ENCODE measurements at regions not wholly inside any gene's neighbourhood (a gene's known extent, or its start where the extent isn't known, plus 50 kb on each side); places are given as distances from the start of the nearest gene placed in this dataset.

DNA sequence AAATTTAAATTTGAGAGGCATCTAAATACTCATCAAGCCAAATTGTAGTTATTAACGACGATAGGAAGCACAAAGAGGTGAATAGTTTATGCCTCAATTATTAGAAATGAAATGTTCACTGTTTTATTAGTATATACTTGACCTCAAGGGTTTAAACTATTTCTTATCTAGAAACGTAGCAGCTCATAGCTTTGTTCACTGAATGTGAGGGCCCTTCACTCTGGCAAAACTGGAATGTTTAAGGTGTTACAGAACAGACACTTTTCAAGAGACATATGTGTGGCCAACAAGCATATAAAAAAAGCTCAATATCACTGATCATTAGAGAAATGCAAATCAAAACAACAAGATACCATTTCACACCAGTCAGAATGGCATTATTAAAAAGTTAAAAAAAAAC lies 151.2 kb upstream of the KCNN2 start:
- no CpG with 5 or more reads among the region's 3 CpGs for WGBS (ENCODE audit: extremely low coverage, insufficient read length, low lambda C conversion rate)
- Histone ChIP-seq H2BK120ac (ENCODE audit: low read depth, low read length, poor library complexity, severe bottlenecking) (no peak overlapping the region), H2AK5ac (ENCODE audit: insufficient read length, low read length) (no peak overlapping the region), H3K4me1 (ENCODE audit: insufficient read depth, low read length) (no peaks in the 10 kb centered on the region), H3K79me2 (ENCODE audit: insufficient read depth, low read length) (no peaks in the 10 kb centered on the region), H3K18ac (ENCODE audit: insufficient read length, low read depth, low read length) (no peak overlapping the region), H3K27me3 (ENCODE audit: insufficient read depth, low read length) (no peaks in the 10 kb centered on the region), H3K56ac (ENCODE audit: insufficient read length, low read depth, low read length) (no peak overlapping the region), H4K91ac (ENCODE audit: insufficient read length, low read depth, low read length) (no peak overlapping the region), H3K9ac (ENCODE audit: extremely low read depth, insufficient read length, low read length) (no peak overlapping the region), H2BK15ac (ENCODE audit: low read depth, low read length) (no peak overlapping the region), H2BK12ac (ENCODE audit: insufficient read length, low read depth, low read length) (no peak overlapping the region), H2BK20ac (ENCODE audit: low read depth, low read length, poor library complexity, severe bottlenecking) (no peak overlapping the region), H4K8ac (replicated peaks; ENCODE audit: insufficient read length, low read depth, low read length) (no peak overlapping the region), H3K23ac (ENCODE audit: insufficient read length, low read depth, low read length) (no peak overlapping the region), H4K20me1 (ENCODE audit: control insufficient read depth, insufficient read depth, insufficient read length) (no peaks in the 10 kb centered on the region), H4K5ac (ENCODE audit: insufficient read length, low read depth, low read length) (no peak overlapping the region), H3K9me3 (ENCODE audit: control insufficient read depth, low read depth, low read length) (no peaks in the 10 kb centered on the region), H3K4ac (ENCODE audit: low read depth, low read length) (no peak overlapping the region), H3K23me2 (ENCODE audit: insufficient read length, low read depth, low read length, poor library complexity, severe bottlenecking) (no peaks in the 10 kb centered on the region), H2AFZ (ENCODE audit: low read length) (no peak overlapping the region), H3K14ac (ENCODE audit: insufficient read depth, low read length) (no peak overlapping the region), H3K27ac (ENCODE audit: insufficient read length, low read depth, low read length) (no peak overlapping the region), H3K4me2 (ENCODE audit: insufficient read depth, insufficient read length, low read length) (no peak overlapping the region), H3T11ph (ENCODE audit: low read length) (no peak overlapping the region), H2BK5ac (ENCODE audit: insufficient read length, low read length) (no peak overlapping the region), H3K79me1 (ENCODE audit: insufficient read depth, low read depth, low read length, poor library complexity, severe bottlenecking) (no peaks in the 10 kb centered on the region)
- TF ChIP-seq, protein P1, sequence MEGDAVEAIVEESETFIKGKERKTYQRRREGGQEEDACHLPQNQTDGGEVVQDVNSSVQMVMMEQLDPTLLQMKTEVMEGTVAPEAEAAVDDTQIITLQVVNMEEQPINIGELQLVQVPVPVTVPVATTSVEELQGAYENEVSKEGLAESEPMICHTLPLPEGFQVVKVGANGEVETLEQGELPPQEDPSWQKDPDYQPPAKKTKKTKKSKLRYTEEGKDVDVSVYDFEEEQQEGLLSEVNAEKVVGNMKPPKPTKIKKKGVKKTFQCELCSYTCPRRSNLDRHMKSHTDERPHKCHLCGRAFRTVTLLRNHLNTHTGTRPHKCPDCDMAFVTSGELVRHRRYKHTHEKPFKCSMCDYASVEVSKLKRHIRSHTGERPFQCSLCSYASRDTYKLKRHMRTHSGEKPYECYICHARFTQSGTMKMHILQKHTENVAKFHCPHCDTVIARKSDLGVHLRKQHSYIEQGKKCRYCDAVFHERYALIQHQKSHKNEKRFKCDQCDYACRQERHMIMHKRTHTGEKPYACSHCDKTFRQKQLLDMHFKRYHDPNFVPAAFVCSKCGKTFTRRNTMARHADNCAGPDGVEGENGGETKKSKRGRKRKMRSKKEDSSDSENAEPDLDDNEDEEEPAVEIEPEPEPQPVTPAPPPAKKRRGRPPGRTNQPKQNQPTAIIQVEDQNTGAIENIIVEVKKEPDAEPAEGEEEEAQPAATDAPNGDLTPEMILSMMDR (conservative IDR thresholded peaks at IDR 0.05): no peak
- no peak for DNase-seq
- Mint-ChIP-seq H3K9me3 (no peaks in the 10 kb centered on the region), H3K27me3 (ENCODE audit: low read depth) (peaks cover 2% of the 10 kb centered on the region; the same call in 1 of the 2 replicates), H3K36me3 (ENCODE audit: insufficient read depth in 1 of 3, low read depth in 3 of 3) (no peaks in the 10 kb centered on the region), H3K27ac (no peak overlapping the region), H3K4me3 (no peak overlapping the region), H3K4me1 (no peaks in the 10 kb centered on the region)
